ENCODE measurements at regions not wholly inside any gene's neighbourhood (a gene's known extent, or its start where the extent isn't known, plus 50 kb on each side); places are given as distances from the start of the nearest gene placed in this dataset.

DNA sequence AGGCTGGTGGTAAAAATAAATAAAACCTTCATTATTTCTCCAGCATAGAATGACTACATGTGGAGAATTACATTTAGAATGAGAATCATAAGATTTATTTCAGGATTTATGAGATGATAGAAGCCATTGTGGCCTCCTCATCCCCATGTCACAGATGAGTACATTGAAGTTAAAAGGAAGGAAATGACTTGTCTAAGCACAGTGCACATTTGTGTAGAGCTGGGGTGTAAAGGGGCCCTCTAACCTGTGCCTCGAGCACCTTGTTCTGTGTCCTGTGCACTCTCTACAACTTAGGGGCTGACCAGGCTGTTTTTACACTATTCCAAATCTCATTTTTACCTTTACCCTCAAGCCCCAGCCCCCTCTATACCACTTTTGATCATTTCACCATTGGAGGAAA, 179.4 kb downstream of the RHOU start:
- TF ChIP-seq SUZ12 (IDR thresholded peaks at IDR 0.05; ENCODE audit: extremely low read depth, insufficient read depth, insufficient read length) = no peak
- TF ChIP-seq YY1 (IDR thresholded peaks at IDR 0.05; ENCODE audit: insufficient read depth, insufficient read length) = no peak
- TF ChIP-seq ZNF274 (IDR thresholded peaks at IDR 0.05; ENCODE audit: low read depth, low read length) = no peak

Data from NT2/D1 (cell line).